K562 (cell line): ENCODE measurements at regions not wholly inside any gene's neighbourhood (a gene's known extent, or its start where the extent isn't known, plus 50 kb on each side); places are given as distances from the start of the nearest gene placed in this dataset.

Experiments
- ASH1L ChIP-seq: fragments of 450-650 bp; IDR thresholded peaks from 2 replicates; pipeline ENCODE4 v1.6.1; 2018; ENCODE audit warnings: borderline replicate concordance, mild to moderate bottlenecking, low read depth; ENCODE audit not compliant: partially characterized antibody
- HDAC2 ChIP-seq: fragments of 450-650 bp; IDR thresholded peaks from 2 replicates; pipeline ENCODE4 v1.6.1; 2016; ENCODE audit warnings: mild to moderate bottlenecking
- HINFP ChIP-seq: fragments of 450-650 bp; conservative IDR thresholded peaks from 2 replicates; pipeline ENCODE4 v1.6.1; 2016; ENCODE audit warnings: missing genetic modification characterization, low read depth, mild to moderate bottlenecking, control low read depth, missing compliant biosample characterization
- HLTF ChIP-seq: fragments of 450-650 bp; IDR thresholded peaks from 2 replicates; pipeline ENCODE4 v1.6.1; 2016
- SMAD2 ChIP-seq: fragments of 150-350 bp; IDR thresholded peaks from 2 replicates; pipeline ENCODE4 v1.6.1; 2014; ENCODE audit warnings: low read depth, mild to moderate bottlenecking, low read length
- TF ChIP-seq, protein P1 (sequence below), 2 experiments: fragments of 450-650 bp; formaldehyde crosslinking in 1 of 2; IDR thresholded peaks; 2 replicates each; pipeline versions ENCODE4 v1.4.0 to v1.6.1; 2014 to 2020; ENCODE audit warnings: mild to moderate bottlenecking in 2 of 2, borderline replicate concordance in 1 of 2, low read depth in 1 of 2

DNA sequence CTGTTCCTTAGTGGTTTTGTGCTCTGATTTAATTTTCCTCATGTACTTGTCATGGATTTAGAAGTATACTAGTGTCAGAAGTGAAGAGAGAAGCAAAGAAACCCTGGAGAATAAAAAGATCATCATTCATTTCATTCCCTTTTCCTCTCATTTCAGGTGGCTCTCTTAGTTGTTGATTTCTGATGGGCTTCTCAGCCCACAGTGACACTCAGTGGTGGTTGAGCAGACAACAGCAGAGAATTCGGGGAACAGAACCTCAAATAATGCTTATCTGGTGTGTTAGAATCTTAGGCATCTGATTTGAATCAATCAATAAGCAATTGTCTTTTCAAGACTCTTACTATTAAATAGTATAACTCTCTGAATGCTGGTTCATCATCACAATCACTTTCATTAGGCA, 1289.4 kb downstream of the FAM181B start (continued):
- TF ChIP-seq, protein P1, sequence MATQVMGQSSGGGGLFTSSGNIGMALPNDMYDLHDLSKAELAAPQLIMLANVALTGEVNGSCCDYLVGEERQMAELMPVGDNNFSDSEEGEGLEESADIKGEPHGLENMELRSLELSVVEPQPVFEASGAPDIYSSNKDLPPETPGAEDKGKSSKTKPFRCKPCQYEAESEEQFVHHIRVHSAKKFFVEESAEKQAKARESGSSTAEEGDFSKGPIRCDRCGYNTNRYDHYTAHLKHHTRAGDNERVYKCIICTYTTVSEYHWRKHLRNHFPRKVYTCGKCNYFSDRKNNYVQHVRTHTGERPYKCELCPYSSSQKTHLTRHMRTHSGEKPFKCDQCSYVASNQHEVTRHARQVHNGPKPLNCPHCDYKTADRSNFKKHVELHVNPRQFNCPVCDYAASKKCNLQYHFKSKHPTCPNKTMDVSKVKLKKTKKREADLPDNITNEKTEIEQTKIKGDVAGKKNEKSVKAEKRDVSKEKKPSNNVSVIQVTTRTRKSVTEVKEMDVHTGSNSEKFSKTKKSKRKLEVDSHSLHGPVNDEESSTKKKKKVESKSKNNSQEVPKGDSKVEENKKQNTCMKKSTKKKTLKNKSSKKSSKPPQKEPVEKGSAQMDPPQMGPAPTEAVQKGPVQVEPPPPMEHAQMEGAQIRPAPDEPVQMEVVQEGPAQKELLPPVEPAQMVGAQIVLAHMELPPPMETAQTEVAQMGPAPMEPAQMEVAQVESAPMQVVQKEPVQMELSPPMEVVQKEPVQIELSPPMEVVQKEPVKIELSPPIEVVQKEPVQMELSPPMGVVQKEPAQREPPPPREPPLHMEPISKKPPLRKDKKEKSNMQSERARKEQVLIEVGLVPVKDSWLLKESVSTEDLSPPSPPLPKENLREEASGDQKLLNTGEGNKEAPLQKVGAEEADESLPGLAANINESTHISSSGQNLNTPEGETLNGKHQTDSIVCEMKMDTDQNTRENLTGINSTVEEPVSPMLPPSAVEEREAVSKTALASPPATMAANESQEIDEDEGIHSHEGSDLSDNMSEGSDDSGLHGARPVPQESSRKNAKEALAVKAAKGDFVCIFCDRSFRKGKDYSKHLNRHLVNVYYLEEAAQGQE (IDR thresholded peaks at IDR 0.05; ENCODE audit: borderline replicate concordance): no peak
- TF ChIP-seq, protein P1 (CRISPR knock-in tag; IDR thresholded peaks at IDR 0.05; ENCODE audit: low read depth): no peak
- TF ChIP-seq HLTF: no peak
- TF ChIP-seq ASH1L: no peak
- no peak for TF ChIP-seq HINFP (tag)
- no peak for TF ChIP-seq SMAD2
- TF ChIP-seq HDAC2: no peak
